H1 (cell line): ENCODE measurements at regions not wholly inside any gene's neighbourhood (a gene's known extent, or its start where the extent isn't known, plus 50 kb on each side); places are given as distances from the start of the nearest gene placed in this dataset.

Experiments
- CTCF ChIA-PET: fragments of 300-600 bp; sonication (Branson Sonifier 250); formaldehyde crosslinking; loops from one replicate; lab custom pipeline; 2021; ENCODE audit not compliant: partially characterized antibody; lab: Charles Lee
- POLR2A ChIA-PET: fragments of 300-600 bp; sonication (Branson Sonifier 250); formaldehyde crosslinking; loops from one replicate; lab custom pipeline; 2021; ENCODE audit warnings: inconsistent platforms; ENCODE audit not compliant: partially characterized antibody; lab: Charles Lee
- DNase-seq, 2 experiments: peaks; one replicate each; pipeline versions ENCODE4 v3.0.0 to v3.0.0-alpha.2; 2010 to 2022; ENCODE audit warnings: low spot score in 2 of 2, low read depth in 1 of 2, mixed read lengths in 1 of 2
- FAIRE-seq: peaks from 2 replicates; lab custom pipeline; 2011; peaks lifted over from hg19 to GRCh38; lab: Jason Lieb, UNC
- H2AFZ ChIP-seq: 2 replicates; pipeline ENCODE4 v1.8.1; 2012; ENCODE audit warnings: low read length, inconsistent platforms
- H2AK5ac ChIP-seq: 2 replicates; pipeline ENCODE4 v1.6.1; 2013; ENCODE audit warnings: low read depth, low read length
- H2BK120ac ChIP-seq: replicated peaks from 2 replicates; pipeline ENCODE3; 2013; ENCODE audit warnings: low read depth, low read length, inconsistent platforms
- H2BK12ac ChIP-seq: 2 replicates; pipeline ENCODE4 v1.6.1; 2013; ENCODE audit warnings: low read depth, low read length
- H2BK15ac ChIP-seq: 2 replicates; pipeline ENCODE4 v1.6.1; 2013; ENCODE audit warnings: low read length
- H2BK20ac ChIP-seq: 2 replicates; pipeline ENCODE4 v1.6.1; 2013; ENCODE audit warnings: low read length
- H2BK5ac ChIP-seq: 2 replicates; pipeline ENCODE4 v1.6.1; 2013; ENCODE audit warnings: low read depth, low read length
- H3K14ac ChIP-seq: 2 replicates; pipeline ENCODE4 v1.6.1; 2013; ENCODE audit warnings: inconsistent platforms; ENCODE audit not compliant: insufficient read length
- H3K18ac ChIP-seq: 2 replicates; pipeline ENCODE4 v1.6.1; 2013; ENCODE audit warnings: low read length; ENCODE audit errors: extremely low read depth
- H3K23ac ChIP-seq: 2 replicates; pipeline ENCODE4 v1.6.1; 2013; ENCODE audit warnings: inconsistent platforms; ENCODE audit not compliant: insufficient read length
- H3K23me2 ChIP-seq: 2 replicates; pipeline ENCODE4 v1.6.1; 2013; ENCODE audit warnings: low read depth, low read length
- H3K27ac ChIP-seq: 2 replicates; pipeline ENCODE4 v1.6.1; 2011; ENCODE audit warnings: low read depth, low read length, inconsistent platforms
- H3K27me3 ChIP-seq, 4 experiments: replicated peaks in 1 of 4; 1 replicate in 1 of 4; 2 replicates in 3 of 4; pipeline versions ENCODE4 v1.6.1 to v1.8.1; 2011 to 2013; ENCODE audit warnings: low read length in 3 of 4, mild to moderate bottlenecking in 3 of 4, inconsistent platforms in 2 of 4, mixed read lengths in 2 of 4, moderate library complexity in 1 of 4; ENCODE audit not compliant: control insufficient read depth in 3 of 4, insufficient read depth in 3 of 4; ENCODE audit errors: extremely low read depth in 1 of 4
- H3K36me3 ChIP-seq, 4 experiments: 2 replicates each; pipeline versions ENCODE4 v1.6.1 to v1.8.1; 2011 to 2013; ENCODE audit warnings: mild to moderate bottlenecking in 4 of 4, low read length in 3 of 4, moderate library complexity in 2 of 4, control low read depth in 1 of 4, inconsistent platforms in 1 of 4; ENCODE audit not compliant: insufficient read depth in 4 of 4, control insufficient read depth in 2 of 4
- H3K4ac ChIP-seq: replicated peaks from 2 replicates; pipeline ENCODE3; 2013; ENCODE audit warnings: low read length, low read depth, mixed read lengths, inconsistent platforms; ENCODE audit not compliant: insufficient read length
- H3K4me1 ChIP-seq, 4 experiments: replicated peaks in 1 of 4; 1 replicate in 1 of 4; 2 replicates in 3 of 4; pipeline versions ENCODE4 v1.6.1 to v1.8.1; 2011 to 2013; ENCODE audit warnings: low read length in 3 of 4, inconsistent platforms in 2 of 4, mixed read lengths in 1 of 4; ENCODE audit not compliant: insufficient read depth in 4 of 4, control insufficient read depth in 3 of 4
- H3K4me2 ChIP-seq, 2 experiments: 2 replicates each; pipeline versions ENCODE4 v1.6.1 to v1.8.1; 2011 to 2013; ENCODE audit warnings: low read depth in 2 of 2, low read length in 2 of 2, control low read depth in 1 of 2, inconsistent platforms in 1 of 2, mild to moderate bottlenecking in 1 of 2; ENCODE audit not compliant: insufficient read depth in 1 of 2
- H3K4me3 ChIP-seq, 4 experiments: fragments of 200-600, 300-600 bp in 1 of 4; sonication (generic), shearing (Covaris generic), sonication (Bioruptor Twin) in 1 of 4; 2 replicates each; pipeline versions ENCODE4 v1.5.1 to v1.8.1; 2011 to 2016; ENCODE audit warnings: low read length in 4 of 4, low read depth in 3 of 4, control low read depth in 2 of 4, inconsistent platforms in 2 of 4, mild to moderate bottlenecking in 2 of 4, mixed read lengths in 1 of 4, moderate library complexity in 1 of 4; ENCODE audit not compliant: insufficient read depth in 2 of 4; ENCODE audit errors: extremely low read depth in 1 of 4
- H3K56ac ChIP-seq: replicated peaks from 2 replicates; pipeline ENCODE3; 2013; ENCODE audit warnings: low read depth, mild to moderate bottlenecking, mixed read lengths, low read length, inconsistent platforms; ENCODE audit not compliant: insufficient read length
- H3K79me1 ChIP-seq: 2 replicates; pipeline ENCODE4 v1.6.1; 2013; ENCODE audit warnings: low read depth, low read length, control low read depth
- H3K79me2 ChIP-seq, 2 experiments: 2 replicates each; pipeline versions ENCODE4 v1.6.1 to v1.8.1; 2012 to 2013; ENCODE audit warnings: low read length in 2 of 2, mild to moderate bottlenecking in 2 of 2, inconsistent platforms in 1 of 2; ENCODE audit not compliant: insufficient read depth in 2 of 2, control insufficient read depth in 1 of 2
- H3K9ac ChIP-seq, 4 experiments: replicated peaks in 1 of 4; 1 replicate in 1 of 4; 2 replicates in 3 of 4; pipeline versions ENCODE4 v1.6.1 to v1.8.1; 2011 to 2013; ENCODE audit warnings: low read depth in 3 of 4, low read length in 3 of 4, control low read depth in 2 of 4, mild to moderate bottlenecking in 2 of 4, moderate library complexity in 2 of 4, inconsistent platforms in 1 of 4; ENCODE audit errors: extremely low read depth in 1 of 4
- H3K9me3 ChIP-seq, 2 experiments: 2 replicates each; pipeline versions ENCODE4 v1.6.1 to v1.8.1; 2012 to 2013; ENCODE audit warnings: mild to moderate bottlenecking in 2 of 2, moderate library complexity in 2 of 2, control low read depth in 1 of 2, inconsistent platforms in 1 of 2, low read depth in 1 of 2, low read length in 1 of 2, mixed read lengths in 1 of 2; ENCODE audit not compliant: insufficient read depth in 2 of 2
- H4K20me1 ChIP-seq, 2 experiments: replicated peaks in 1 of 2; 2 replicates each; pipeline versions ENCODE3 to v1.8.1; 2011 to 2013; ENCODE audit warnings: inconsistent platforms in 2 of 2, low read length in 2 of 2, mild to moderate bottlenecking in 1 of 2; ENCODE audit not compliant: insufficient read depth in 2 of 2, control insufficient read depth in 1 of 2
- H4K5ac ChIP-seq: 2 replicates; pipeline ENCODE4 v1.6.1; 2013; ENCODE audit warnings: low read length, low read depth, mixed read lengths, inconsistent platforms; ENCODE audit not compliant: insufficient read length
- H4K8ac ChIP-seq: 2 replicates; pipeline ENCODE4 v1.8.0; 2013; ENCODE audit warnings: mild to moderate bottlenecking, moderate library complexity, low read length, inconsistent platforms; ENCODE audit not compliant: insufficient read depth; ENCODE audit errors: extremely low read depth
- H4K91ac ChIP-seq: replicated peaks from 2 replicates; pipeline ENCODE3; 2013; ENCODE audit warnings: low read length, mixed read lengths, inconsistent platforms; ENCODE audit not compliant: insufficient read length
- BACH1 ChIP-seq: IDR thresholded peaks from 2 replicates; pipeline ENCODE4 v1.6.1; 2012; ENCODE audit warnings: low read length, improper control_type of control experiment
- BRCA1 ChIP-seq: IDR thresholded peaks from 2 replicates; pipeline ENCODE4 v1.6.1; 2012; ENCODE audit warnings: low read depth, low read length, improper control_type of control experiment
- CHD1 ChIP-seq: IDR thresholded peaks from 2 replicates; pipeline ENCODE4 v1.6.1; 2012; ENCODE audit warnings: low read depth, low read length, improper control_type of control experiment
- CTBP2 ChIP-seq: IDR thresholded peaks from 2 replicates; pipeline ENCODE4 v1.7.0; 2011; ENCODE audit warnings: borderline replicate concordance, mild to moderate bottlenecking, moderate library complexity, mixed read lengths, low read length; ENCODE audit not compliant: insufficient read depth, insufficient read length
- FOSL1 ChIP-seq: IDR thresholded peaks from 2 replicates; pipeline ENCODE4 v1.6.1; 2011; ENCODE audit warnings: mild to moderate bottlenecking, low read depth, low read length, moderate library complexity; ENCODE audit not compliant: insufficient read depth
- NRF1 ChIP-seq: IDR thresholded peaks from 2 replicates; pipeline ENCODE4 v1.6.1; 2011; ENCODE audit warnings: mild to moderate bottlenecking, low read depth, low read length, improper control_type of control experiment
- POLR2A ChIP-seq, 2 experiments: IDR thresholded peaks; 1 replicate in 1 of 2; 2 replicates in 1 of 2; pipeline ENCODE4 v1.6.1; 2011; ENCODE audit warnings: low read depth in 2 of 2, low read length in 2 of 2, mild to moderate bottlenecking in 2 of 2; ENCODE audit errors: control extremely low read depth in 1 of 2
- POU5F1 ChIP-seq: IDR thresholded peaks from 2 replicates; pipeline ENCODE4 v1.6.1; 2011; ENCODE audit warnings: low read depth, mild to moderate bottlenecking, low read length, moderate library complexity
- RAD21 ChIP-seq, 2 experiments: IDR thresholded peaks in 1 of 2; conservative IDR thresholded peaks in 1 of 2; 2 replicates each; pipeline ENCODE4 v1.6.1; 2011; ENCODE audit warnings: low read depth in 2 of 2, low read length in 2 of 2, improper control_type of control experiment in 1 of 2, inconsistent platforms in 1 of 2, mild to moderate bottlenecking in 1 of 2, moderate library complexity in 1 of 2
- RXRA ChIP-seq: IDR thresholded peaks from 2 replicates; pipeline ENCODE4 v1.6.1; 2011; ENCODE audit warnings: low read depth, mild to moderate bottlenecking, low read length, moderate library complexity; ENCODE audit not compliant: insufficient read depth
- SIRT6 ChIP-seq: IDR thresholded peaks from one replicate; pipeline ENCODE4 v1.7.1; 2012; ENCODE audit warnings: low read length, inconsistent platforms
- SP1 ChIP-seq: IDR thresholded peaks from 2 replicates; pipeline ENCODE4 v1.6.1; 2011; ENCODE audit warnings: low read depth, low read length
- TAF7 ChIP-seq: optimal IDR thresholded peaks from 2 replicates; pipeline ENCODE3; 2011; ENCODE audit warnings: low read depth, mild to moderate bottlenecking, inconsistent platforms, low read length, moderate library complexity, borderline replicate concordance
- WGBS, 2 experiments: shearing (Covaris generic) in 1 of 2; methylation state at CpG; one replicate each; pipeline versions ENCODE4 v1.1.6 to v1.1.7; 2013 to 2015; ENCODE audit warnings: low lambda C conversion rate in 2 of 2, mixed read lengths in 2 of 2, inconsistent platforms in 1 of 2, low coverage in 1 of 2, missing lambda C conversion rate in 1 of 2; ENCODE audit not compliant: insufficient replicate concordance in 2 of 2, insufficient coverage in 1 of 2, insufficient read length in 1 of 2; ENCODE audit errors: extremely low coverage in 1 of 2, missing lambda C conversion rate in 1 of 2; 5-methylcytosine and 5-hydroxymethylcytosine counted together

DNA sequence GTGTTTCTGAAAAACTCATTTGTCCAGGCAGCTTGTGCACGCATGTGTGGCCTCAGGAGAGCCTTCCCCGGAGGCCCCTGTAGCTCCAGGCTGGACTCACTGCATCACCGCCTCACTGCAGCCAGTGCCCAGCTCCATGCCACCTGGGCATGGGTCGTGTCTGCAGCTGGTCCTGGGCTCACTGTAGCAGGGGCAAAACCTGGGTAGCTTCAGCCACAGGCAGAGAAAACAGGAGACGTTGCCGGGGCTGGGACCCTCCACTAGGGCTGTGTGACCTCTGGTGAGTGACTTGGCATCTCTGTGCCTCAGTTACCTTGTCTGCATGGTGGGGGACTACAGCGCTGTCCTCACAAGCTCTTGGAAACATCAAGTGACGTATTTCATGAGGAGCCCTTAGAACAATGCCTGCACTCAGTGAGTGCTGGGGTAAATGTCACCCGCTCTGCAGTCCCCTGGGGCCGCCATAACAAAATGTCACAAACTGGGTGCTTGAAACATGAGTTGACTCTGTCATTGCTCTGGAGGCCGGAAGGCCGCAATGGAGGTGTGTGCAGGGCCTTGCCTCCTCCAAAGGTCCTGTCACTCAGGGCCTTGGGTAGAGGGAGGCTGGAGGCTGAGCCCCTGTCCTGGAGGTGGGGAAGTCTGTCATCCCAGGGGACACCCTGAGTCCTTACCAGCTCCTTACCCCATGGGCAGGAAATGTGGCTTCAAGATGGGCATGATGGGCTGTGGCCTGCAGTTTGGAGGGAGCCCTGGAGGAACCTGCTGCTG is 488.7 kb downstream of the TBC1D22A start:
- WGBS, 2 experiments, result 82% methylated on average over 12 of the region's 12 CpGs; no CpG with 5 or more reads in 1 of the 2 experiments
- FAIRE-seq, result no peak
- H3K23me2 ChIP-seq, result no peaks in the 10 kb centered on the region; the same call in 1 of the 2 replicates

More for the DNA sequence above, 488.7 kb downstream of the TBC1D22A start:
- Histone ChIP-seq H3K36me3 (no peaks in the 10 kb centered on the region; a peak in 1 of 8 replicates), H3K79me2 (no peaks in the 10 kb centered on the region), H3K27me3 (no peaks in the 10 kb centered on the region), H3K18ac (no peak overlapping the region), H4K8ac (no peak overlapping the region), H3K56ac (no peak overlapping the region), H3K79me1 (no peaks in the 10 kb centered on the region), H3K4ac (no peak overlapping the region), H2BK120ac (no peak overlapping the region), H2BK12ac (no peak overlapping the region), H4K20me1 (no peaks in the 10 kb centered on the region), H2BK5ac (no peak overlapping the region), H3K4me1 (no peaks in the 10 kb centered on the region), H3K4me3 (no peak overlapping the region), H3K9ac (no peak overlapping the region), H2BK20ac (no peak overlapping the region), H2AK5ac (no peak overlapping the region), H4K91ac (no peak overlapping the region), H2BK15ac (no peak overlapping the region), H3K23ac (no peak overlapping the region), H3K9me3 (peaks cover 74 to 78% of the 10 kb centered on the region in 2 experiments), H3K14ac (no peak overlapping the region), H3K4me2 (no peak overlapping the region), H2AFZ (no peak overlapping the region), H3K27ac (no peak overlapping the region), H4K5ac (no peak overlapping the region)
- no peak for DNase-seq
- ChIA-PET CTCF (interaction anchor here (0.9 kb wide), 1 partner anchor 11 kb away, joined by 3 read pairs; no protein-coding TSS in a partner anchor), POLR2A (no interaction called here)
- no peak for TF ChIP-seq SP1
- no peak for TF ChIP-seq FOSL1
- no peak for TF ChIP-seq BACH1
- TF ChIP-seq SIRT6, result no peak
- TF ChIP-seq RXRA, result no peak
- TF ChIP-seq TAF7, result no peak
- TF ChIP-seq POU5F1, result no peak
- no peak for TF ChIP-seq POLR2A (IDR thresholded peaks at IDR 0.05; ENCODE audit: control extremely low read depth in 1 of 2, low read depth in 2 of 2, low read length in 2 of 2)
- TF ChIP-seq RAD21 (IDR thresholded peaks at IDR 0.05 in 1 of 2, conservative IDR thresholded peaks at IDR 0.05 in 1 of 2; ENCODE audit: low read depth in 2 of 2, low read length in 2 of 2), result no peak
- TF ChIP-seq CHD1, result no peak
- no peak for TF ChIP-seq BRCA1
- no peak for TF ChIP-seq CTBP2
- no peak for TF ChIP-seq NRF1
